HG03442 (cell line): ENCODE measurements at regions not wholly inside any gene's neighbourhood (a gene's known extent, or its start where the extent isn't known, plus 50 kb on each side); places are given as distances from the start of the nearest gene placed in this dataset.

ENCODE experiments used
- ATAC-seq: cut with Tn5 transposase; IDR thresholded peaks from one replicate; pipeline ENCODE4 v1.9.1; 2021; ENCODE audit warnings: mild to moderate bottlenecking, moderate library complexity; ENCODE audit not compliant: unreplicated experiment

DNA sequence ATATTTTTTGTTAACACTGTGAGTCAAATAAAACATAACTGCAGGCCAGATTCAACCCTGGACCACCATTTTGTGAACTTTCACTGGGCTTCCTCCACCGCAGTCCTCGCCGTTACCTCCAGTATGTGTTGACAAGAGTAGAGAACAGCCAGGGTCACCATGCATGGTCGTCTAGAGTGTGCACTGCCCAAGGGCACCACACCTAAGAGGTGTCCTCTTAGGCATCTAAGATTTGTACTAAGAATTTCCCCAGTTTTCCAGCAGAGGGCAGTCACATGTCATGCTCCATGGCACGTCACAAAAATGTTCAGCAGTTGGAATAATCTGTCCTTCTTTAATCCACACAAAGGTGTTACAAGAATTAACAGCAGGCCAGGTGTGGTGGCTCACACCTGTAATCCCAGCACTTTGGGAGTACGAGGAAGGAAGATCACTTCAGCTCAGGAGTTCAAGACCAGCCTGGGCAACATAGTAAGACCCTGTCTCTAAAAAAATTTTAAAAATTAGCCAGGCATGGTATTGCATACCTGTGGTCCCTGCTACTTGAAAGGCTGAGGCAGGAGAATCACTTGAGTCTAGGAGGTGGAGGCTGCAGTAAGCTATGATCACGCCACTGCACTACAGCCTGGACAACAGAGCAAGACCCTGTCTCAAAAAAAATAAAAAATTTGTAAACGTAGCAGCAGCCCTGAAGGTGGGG is 71.2 kb upstream of the FOXK1 start:
- ATAC-seq: peak; percentile 64

DNA sequence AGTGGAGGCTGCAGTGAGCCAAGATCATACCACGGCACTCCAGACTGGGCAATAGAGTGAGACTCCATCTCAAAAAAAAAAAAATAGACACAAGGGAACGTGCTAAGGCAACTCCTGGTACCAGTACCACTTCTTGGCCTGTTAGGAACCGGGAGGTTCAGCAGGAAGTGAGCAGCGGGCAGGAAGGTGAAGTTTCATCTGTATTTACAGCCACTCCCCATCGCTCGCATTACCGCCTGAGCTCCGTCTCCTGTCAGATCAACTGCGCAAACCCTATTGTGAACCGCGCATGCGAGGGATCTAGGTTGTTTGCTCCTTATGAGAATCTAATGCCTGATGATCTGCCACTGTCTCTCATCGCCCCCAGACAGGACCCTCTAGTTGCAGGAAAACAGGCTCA is 69.9 kb upstream of the FOXK1 start:
- no peak for ATAC-seq

DNA sequence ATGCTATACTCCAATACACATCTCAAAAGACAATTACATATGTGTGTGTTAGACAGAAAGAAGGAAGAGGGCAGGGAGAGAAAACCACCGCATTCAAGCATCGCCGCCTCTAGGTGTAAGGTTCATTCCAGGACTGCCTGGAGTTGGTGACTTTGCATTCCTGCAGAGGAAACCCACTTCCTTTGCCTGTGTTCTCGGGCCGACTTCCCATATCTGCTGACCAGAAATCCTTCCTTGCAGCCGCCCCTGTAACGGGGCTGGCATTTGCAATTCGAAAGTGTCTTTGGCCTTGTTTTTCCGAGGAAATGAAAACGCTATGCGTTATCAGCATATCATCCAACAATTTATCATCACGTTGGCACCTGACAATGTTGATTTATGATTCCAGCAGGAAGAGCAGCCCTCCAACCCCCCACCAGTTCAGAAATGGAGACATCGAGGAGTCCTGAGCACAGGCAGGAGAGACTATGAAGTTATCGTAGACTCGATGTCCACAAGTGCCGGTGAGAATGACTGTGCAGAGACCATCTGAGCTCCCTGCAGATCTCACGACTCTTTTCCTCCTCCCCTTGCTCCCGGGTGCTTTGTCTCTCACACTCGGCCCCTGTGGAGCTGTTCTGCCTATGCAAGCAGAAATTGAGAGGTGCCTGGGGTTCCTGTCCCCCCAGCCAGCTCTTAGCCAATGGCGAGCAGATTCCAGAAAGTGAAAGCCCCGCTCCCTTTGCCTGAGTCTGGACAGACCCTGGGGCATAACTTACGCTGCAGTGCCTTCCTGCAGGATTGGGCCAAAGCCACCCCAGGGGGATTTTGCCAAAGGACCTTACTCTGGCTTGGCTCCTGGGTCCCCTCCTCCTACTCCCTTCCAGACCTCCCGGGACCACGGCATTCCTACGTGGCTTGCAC is 68.9 kb upstream of the FOXK1 start:
- ATAC-seq: no peak

DNA sequence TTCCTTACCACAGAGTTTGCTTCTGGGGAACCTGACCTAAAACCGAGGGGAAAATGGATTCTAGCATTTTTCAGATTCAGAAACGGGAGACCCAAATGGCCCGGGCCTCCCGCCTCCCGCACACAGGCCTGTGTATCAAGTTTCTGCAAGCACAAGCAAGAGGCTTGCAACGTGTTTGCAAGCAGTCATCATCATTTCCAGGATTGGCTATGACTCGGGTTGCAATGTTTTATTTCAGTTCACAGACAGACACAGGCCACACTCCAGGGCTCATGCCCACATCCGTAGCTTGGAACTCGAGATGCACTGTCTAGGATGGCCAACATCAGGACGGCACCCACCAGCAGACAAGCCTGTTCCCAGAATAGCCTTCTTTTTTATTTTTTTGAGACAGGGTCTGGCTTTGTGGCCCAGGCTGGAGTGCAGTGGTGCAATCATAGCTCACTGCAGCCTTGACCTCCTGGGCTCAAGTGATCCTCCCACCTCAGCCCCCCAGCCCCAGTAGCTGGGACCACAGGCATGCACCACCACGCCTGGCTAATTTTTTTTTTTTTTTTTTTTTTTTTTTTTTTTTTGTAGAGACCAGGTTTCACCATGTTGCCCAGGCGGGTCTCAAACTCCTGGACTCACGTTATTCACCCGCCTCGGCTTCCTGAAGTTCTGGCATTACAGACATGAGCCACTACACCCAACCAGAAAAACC is 68.1 kb upstream of the FOXK1 start:
- no peak for ATAC-seq

DNA sequence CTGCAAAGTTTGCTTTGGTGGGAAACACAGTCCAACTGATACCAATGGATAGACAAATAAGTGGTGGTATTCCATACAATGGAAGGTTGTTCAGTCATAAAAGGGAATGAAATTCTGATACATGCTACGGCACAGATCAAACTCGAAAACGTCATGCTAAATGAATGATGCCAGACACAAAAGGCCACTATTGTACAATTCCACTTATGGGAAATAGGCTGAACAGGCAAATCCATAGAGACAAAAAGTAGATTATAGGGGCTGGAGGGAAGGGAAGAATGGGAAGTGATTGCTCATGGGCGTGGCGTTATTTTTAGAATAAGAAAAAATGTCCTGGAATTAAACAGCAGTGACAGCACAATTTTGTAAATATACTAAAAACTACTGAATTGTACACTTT is 66.0 kb upstream of the FOXK1 start:
- no peak for ATAC-seq

DNA sequence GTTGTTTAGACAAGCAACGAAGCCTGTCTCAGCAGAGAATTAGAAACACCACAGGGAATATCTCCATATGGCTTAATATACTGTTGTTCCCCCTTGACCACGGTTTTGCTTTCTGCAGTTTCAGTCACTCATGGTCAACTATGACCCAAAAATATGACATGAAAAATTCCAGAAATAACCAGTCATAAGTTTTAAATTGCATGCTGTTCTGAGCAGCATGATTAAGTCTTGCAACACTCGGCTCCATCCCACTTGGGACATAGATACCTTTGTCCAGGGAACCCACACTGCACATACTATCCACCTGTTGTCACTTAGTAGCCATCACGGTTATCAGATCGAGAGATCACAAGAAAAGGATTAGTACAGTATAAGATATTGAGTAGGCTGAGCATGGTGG is 60.7 kb upstream of the FOXK1 start:
- ATAC-seq: no peak

DNA sequence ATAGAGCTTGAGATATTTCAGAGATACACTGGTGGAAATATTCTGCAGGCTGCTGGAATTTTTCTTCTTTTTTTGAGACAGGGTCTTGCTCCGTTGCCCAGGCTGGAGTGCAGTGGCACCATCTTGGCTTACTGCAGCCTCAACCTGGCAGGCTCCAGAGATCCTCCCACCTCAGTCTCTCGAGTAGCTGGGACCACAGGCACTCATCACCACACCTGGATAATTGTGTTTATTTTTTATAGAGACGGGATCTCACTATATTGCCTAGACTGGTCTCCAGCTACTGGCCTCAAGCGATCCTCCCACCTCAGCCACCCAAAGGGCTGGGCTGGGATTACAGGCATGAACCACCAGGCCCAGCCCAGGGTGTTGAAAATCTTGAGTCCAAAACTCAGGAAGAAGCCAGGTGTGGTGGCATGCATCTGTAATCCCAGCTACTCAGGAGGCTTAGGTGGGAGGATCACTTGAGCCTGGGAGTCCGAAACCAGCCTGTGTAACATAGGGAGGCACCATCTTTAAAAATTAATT is 55.7 kb upstream of the FOXK1 start:
- no peak for ATAC-seq

DNA sequence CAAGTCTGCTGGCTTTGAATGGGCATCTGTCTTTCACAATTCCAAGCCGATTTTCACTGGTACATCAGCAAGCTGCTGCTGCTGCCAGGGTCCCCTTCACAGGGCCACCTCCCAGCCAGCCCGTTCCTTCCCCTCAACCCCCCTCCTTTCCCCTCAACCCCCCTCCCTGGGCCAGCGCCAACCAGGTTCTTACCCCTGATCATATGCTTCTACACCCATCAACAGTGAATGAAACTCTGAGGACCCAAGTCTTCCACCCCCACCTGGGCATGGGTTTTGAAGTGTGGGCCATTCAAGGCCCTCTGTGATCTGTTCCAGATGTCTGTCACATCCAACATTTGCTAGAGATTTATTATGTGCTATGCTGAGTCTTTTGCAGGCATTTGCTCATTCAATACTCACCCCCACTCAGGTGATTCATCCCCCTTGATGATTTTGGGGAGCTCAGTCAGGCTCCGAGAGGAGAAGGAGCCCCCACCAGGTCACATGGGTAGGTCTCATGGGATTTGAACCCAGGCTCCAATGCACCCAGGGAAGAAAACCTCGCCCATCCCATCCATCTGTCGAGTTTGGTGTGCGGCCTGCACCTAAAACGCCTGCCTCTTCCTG is 52.7 kb upstream of the FOXK1 start:
- ATAC-seq: no peak

DNA sequence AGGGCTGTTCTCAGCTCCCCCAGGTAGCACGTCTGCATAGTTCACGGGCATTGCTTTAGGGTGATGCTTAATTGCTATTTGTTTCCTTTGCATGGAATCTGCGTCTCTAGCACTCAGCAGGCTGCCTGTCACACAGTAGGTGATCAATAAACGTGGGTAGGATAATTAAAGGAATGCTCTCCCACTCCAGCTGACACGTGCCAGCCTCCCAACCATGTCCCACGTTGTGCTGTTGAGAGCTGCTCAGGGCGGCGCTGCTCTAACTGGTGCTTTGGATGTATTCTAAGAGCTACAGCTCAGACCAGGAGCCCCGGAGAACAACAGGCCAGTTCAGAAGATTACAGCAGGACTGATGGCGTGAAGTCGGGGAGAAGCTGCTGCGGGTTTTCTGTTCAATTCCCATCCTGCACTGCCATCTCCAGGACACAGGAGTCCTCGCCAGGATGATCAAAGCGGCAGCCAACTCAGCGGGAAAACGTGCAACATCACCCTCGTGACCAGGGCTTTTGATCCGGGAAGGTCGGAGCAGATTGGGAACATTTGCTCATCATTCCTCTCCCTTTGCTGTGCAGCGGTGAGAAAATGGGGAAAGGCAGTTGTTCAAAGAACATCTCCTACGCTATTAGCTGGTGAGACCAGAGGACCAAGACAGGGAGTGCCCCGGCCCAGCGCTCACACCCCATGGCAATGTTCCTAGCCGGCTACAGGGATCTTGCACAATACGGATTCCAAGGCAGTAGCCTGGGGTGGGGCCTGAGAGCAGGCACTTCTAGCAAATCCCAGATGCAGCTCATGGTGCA is 50.5 kb upstream of the FOXK1 start:
- ATAC-seq: no peak
